DOHH2 (cell line): ENCODE measurements at regions not wholly inside any gene's neighbourhood (a gene's known extent, or its start where the extent isn't known, plus 50 kb on each side); places are given as distances from the start of the nearest gene placed in this dataset.

Source experiments
- H3F3A ChIP-seq: fragments of 200-600 bp; sonication (generic), shearing (Covaris generic); 2 replicates; pipeline ENCODE4 v1.6.0; 2016; ENCODE audit warnings: antibody characterized with exemption, mild to moderate bottlenecking; ENCODE audit not compliant: control insufficient read depth, insufficient read depth
- H3K27ac ChIP-seq: fragments of 200-600 bp; sonication (generic); 2 replicates; pipeline ENCODE4 v1.5.1; 2014; ENCODE audit warnings: low read depth, mild to moderate bottlenecking, low read length, moderate library complexity
- H3K27me3 ChIP-seq: fragments of 200-600 bp; sonication (generic); 2 replicates; pipeline ENCODE4 v1.6.1; 2014; ENCODE audit warnings: mild to moderate bottlenecking, low read length, mixed read lengths; ENCODE audit not compliant: control insufficient read depth
- H3K36me3 ChIP-seq: fragments of 200-600 bp; sonication (generic); 2 replicates; pipeline ENCODE4 v1.6.1; 2014; ENCODE audit warnings: mild to moderate bottlenecking, low read length, moderate library complexity, mixed read lengths; ENCODE audit not compliant: control insufficient read depth
- H3K4me1 ChIP-seq: fragments of 200-600 bp; sonication (generic); 2 replicates; pipeline ENCODE4 v1.6.1; 2014; ENCODE audit warnings: mild to moderate bottlenecking, low read length, mixed read lengths; ENCODE audit not compliant: control insufficient read depth
- H3K4me2 ChIP-seq: fragments of 200-600 bp; sonication (generic); 2 replicates; pipeline ENCODE4 v1.6.0; 2014; ENCODE audit warnings: mild to moderate bottlenecking, low read length, moderate library complexity
- H3K4me3 ChIP-seq: fragments of 200-600 bp; sonication (generic); 2 replicates; pipeline ENCODE4 v1.5.1; 2014; ENCODE audit warnings: mild to moderate bottlenecking, low read length, mixed read lengths
- H3K79me2 ChIP-seq: fragments of 200-600 bp; sonication (generic); 2 replicates; pipeline ENCODE4 v1.6.1; 2014; ENCODE audit warnings: mild to moderate bottlenecking, low read length, mixed read lengths; ENCODE audit not compliant: control insufficient read depth
- H3K9me2 ChIP-seq: fragments of 200-600 bp; sonication (generic); replicated peaks from 2 replicates; pipeline ENCODE4 v1.6.1; 2014; ENCODE audit warnings: mild to moderate bottlenecking, low read length, mixed read lengths; ENCODE audit not compliant: control insufficient read depth
- H3K9me3 ChIP-seq: fragments of 200-600 bp; sonication (generic); 2 replicates; pipeline ENCODE4 v1.6.1; 2014; ENCODE audit warnings: antibody characterized with exemption, low read length, mixed read lengths; ENCODE audit not compliant: control insufficient read depth, insufficient read depth
- H4K20me1 ChIP-seq: fragments of 200-600 bp; sonication (generic); 2 replicates; pipeline ENCODE4 v1.6.0; 2014; ENCODE audit warnings: low read depth, mild to moderate bottlenecking, antibody characterized with exemption, low read length, moderate library complexity; ENCODE audit not compliant: control insufficient read depth, insufficient read depth
- CTCF ChIP-seq: fragments of 200-600 bp; sonication (generic); IDR thresholded peaks from one replicate; pipeline ENCODE4 v1.5.1; 2014; ENCODE audit warnings: antibody characterized with exemption, mild to moderate bottlenecking, low read depth, low read length; ENCODE audit not compliant: poor library complexity, severe bottlenecking
- EZH2phosphoT487 ChIP-seq: fragments of 200-600 bp; sonication (generic); IDR thresholded peaks from 2 replicates; pipeline ENCODE4 v1.6.1; 2017; ENCODE audit warnings: borderline replicate concordance, mild to moderate bottlenecking, antibody characterized with exemption, low read length, moderate library complexity, mixed read lengths

DNA sequence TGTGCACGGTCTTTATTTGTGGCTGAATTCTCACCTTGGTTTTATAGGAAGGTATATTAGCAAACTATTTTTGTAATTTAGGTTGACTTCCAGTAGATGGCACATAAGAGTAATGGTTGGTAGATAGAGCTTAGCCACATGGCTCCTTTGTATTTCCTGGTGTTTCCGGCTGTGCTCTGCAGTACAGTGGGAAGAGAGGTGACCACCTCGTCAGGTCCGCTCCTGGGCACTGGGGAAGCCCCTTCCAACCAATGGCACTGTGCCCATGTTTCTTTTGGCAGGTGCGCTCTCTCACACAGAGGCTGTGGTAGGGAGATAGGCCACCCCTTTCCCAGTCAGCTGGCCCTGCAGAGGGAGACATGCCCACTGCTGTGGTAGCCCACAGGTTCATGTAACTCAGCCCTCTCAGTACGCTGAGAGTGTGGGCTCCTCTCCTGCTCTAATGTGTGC, 74.3 kb upstream of the ATP12A start:
- Histone ChIP-seq H4K20me1 (no peaks in the 10 kb centered on the region), H3K4me1 (peaks cover 20% of the 10 kb centered on the region), H3K36me3 (no peaks in the 10 kb centered on the region), H3K27ac (no peak overlapping the region), H3F3A (no peaks in the 10 kb centered on the region), H3K4me3 (no peak overlapping the region), H3K9me2 (no peaks in the 10 kb centered on the region), H3K79me2 (no peaks in the 10 kb centered on the region), H3K9me3 (no peaks in the 10 kb centered on the region), H3K4me2 (no peak overlapping the region), H3K27me3 (peaks cover 2% of the 10 kb centered on the region; the same call in 1 of the 2 replicates)
- TF ChIP-seq CTCF = peak; percentile 69
- no peak for TF ChIP-seq EZH2phosphoT487

DNA sequence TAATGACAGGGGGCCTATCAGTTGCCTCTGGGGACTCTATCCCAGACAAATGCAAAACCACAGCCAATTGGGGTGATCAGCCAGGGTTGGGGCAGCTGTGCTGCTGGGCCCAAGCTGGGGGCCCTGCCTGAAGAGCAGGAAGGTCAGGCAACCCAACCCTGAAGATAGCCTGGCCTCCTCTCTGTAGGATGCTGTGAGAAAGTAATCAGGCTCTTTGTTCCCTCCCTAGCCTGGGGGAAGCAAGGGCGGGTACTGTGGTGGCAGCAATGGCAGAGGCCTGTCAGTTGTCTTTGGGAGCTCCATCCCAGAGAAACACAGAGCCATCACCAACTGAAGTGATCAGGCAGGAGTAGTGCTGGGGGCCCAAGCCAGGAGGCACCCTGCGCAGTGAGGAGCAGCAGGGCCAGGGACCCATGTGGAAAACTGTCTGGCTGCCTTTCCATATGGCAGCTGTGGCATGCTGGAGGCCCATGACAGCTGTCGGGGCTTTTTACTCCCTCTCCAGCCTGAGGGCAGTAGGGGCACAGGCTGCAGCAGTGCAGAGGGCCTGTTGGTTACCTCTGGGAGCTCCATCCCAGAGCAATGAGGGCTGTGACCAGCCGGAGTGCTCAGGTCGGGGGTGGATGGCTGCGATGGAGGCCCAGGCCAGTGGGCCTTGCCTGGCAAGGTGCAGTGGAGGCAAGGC, 73.6 kb upstream of the ATP12A start:
- TF ChIP-seq CTCF (no peak), EZH2phosphoT487 (no peak)
- no peak overlapping the region for H3K4me2 ChIP-seq

GRCh38 chr13:24610956-24611355, 69.3 kb upstream of the ATP12A start:
- H3K4me3 ChIP-seq = no peak overlapping the region
- H3K4me1 ChIP-seq = peaks cover 37% of the 10 kb centered on the region
- no peak overlapping the region for H3K4me2 ChIP-seq
- no peaks in the 10 kb centered on the region for H4K20me1 ChIP-seq
- H3K27ac ChIP-seq = no peak overlapping the region
- no peak for TF ChIP-seq CTCF
- TF ChIP-seq EZH2phosphoT487 = no peak
- H3K9me3 ChIP-seq = no peaks in the 10 kb centered on the region
- no peaks in the 10 kb centered on the region for H3K36me3 ChIP-seq
- no peaks in the 10 kb centered on the region for H3K27me3 ChIP-seq
- H3K79me2 ChIP-seq = no peaks in the 10 kb centered on the region
- no peaks in the 10 kb centered on the region for H3K9me2 ChIP-seq
- no peaks in the 10 kb centered on the region for H3F3A ChIP-seq

More for the DNA sequence above, 73.6 kb upstream of the ATP12A start:
- no peaks in the 10 kb centered on the region for H3K9me2 ChIP-seq
- no peaks in the 10 kb centered on the region for H4K20me1 ChIP-seq
- H3K79me2 ChIP-seq = no peaks in the 10 kb centered on the region
- no peak overlapping the region for H3K27ac ChIP-seq
- H3K36me3 ChIP-seq = no peaks in the 10 kb centered on the region
- H3K4me3 ChIP-seq = no peak overlapping the region
- no peaks in the 10 kb centered on the region for H3F3A ChIP-seq
- peaks cover 2% of the 10 kb centered on the region; the same call in 1 of the 2 replicates for H3K27me3 ChIP-seq
- H3K9me3 ChIP-seq = no peaks in the 10 kb centered on the region
- peaks cover 22% of the 10 kb centered on the region for H3K4me1 ChIP-seq
